ENCODE measurements at regions not wholly inside any gene's neighbourhood (a gene's known extent, or its start where the extent isn't known, plus 50 kb on each side); places are given as distances from the start of the nearest gene placed in this dataset.
"Not testable (repeated sequence)": the region's sequence is repeated elsewhere in the genome, so short reads cannot be mapped to it uniquely, and the experiment has no call there.

- no peak overlapping the region for H3K27ac ChIP-seq (ENCODE audit: low read depth)
- no peak overlapping the region for H3K4me3 ChIP-seq (ENCODE audit: low read depth, low read length)
- H3K4me1 ChIP-seq (ENCODE audit: insufficient read depth): no peaks in the 10 kb centered on the region
- DNase-seq (ENCODE audit: extremely low spot score): no peak
- no peaks in the 10 kb centered on the region for H3K36me3 ChIP-seq (ENCODE audit: insufficient read depth)
Measured at GRCh38 chr20:19841740-19842139, 83.7 kb downstream of the RIN2 start.

GRCh38 chr20:19844850-19845249, 86.8 kb downstream of the RIN2 start:
- H3K4me3 ChIP-seq (ENCODE audit: low read depth, low read length); H3K27ac ChIP-seq (ENCODE audit: low read depth); DNase-seq (ENCODE audit: extremely low spot score); H3K36me3 ChIP-seq (ENCODE audit: insufficient read depth); H3K4me1 ChIP-seq (ENCODE audit: insufficient read depth): not testable (repeated sequence)

GRCh38 chr20:19847383-19847782, 89.3 kb downstream of the RIN2 start:
- no peaks in the 10 kb centered on the region for H3K4me1 ChIP-seq (ENCODE audit: insufficient read depth)
- no peak overlapping the region for H3K27ac ChIP-seq (ENCODE audit: low read depth)
- DNase-seq (ENCODE audit: extremely low spot score): no peak
- no peaks in the 10 kb centered on the region for H3K36me3 ChIP-seq (ENCODE audit: insufficient read depth)
- WGBS: 90% methylated on average over 3 of the region's 3 CpGs
- H3K4me3 ChIP-seq (ENCODE audit: low read depth, low read length): no peak overlapping the region

- Histone ChIP-seq H3K27ac (ENCODE audit: low read depth) (no peak overlapping the region), H3K4me3 (ENCODE audit: low read depth, low read length) (no peak overlapping the region), H3K36me3 (ENCODE audit: insufficient read depth) (no peaks in the 10 kb centered on the region), H3K4me1 (ENCODE audit: insufficient read depth) (no peaks in the 10 kb centered on the region)
- 24% methylated on average over 14 of the region's 14 CpGs for WGBS
- DNase-seq (ENCODE audit: extremely low spot score): no peak
Measured at GRCh38 chr20:19849341-19850197, 91.5 kb downstream of the RIN2 start.

- DNase-seq (ENCODE audit: extremely low spot score): no peak
- Histone ChIP-seq H3K4me3 (ENCODE audit: low read depth, low read length) (no peak overlapping the region), H3K36me3 (ENCODE audit: insufficient read depth) (no peaks in the 10 kb centered on the region), H3K27ac (ENCODE audit: low read depth) (no peak overlapping the region), H3K4me1 (ENCODE audit: insufficient read depth) (no peaks in the 10 kb centered on the region)
- WGBS: 24% methylated on average over 4 of the region's 4 CpGs
Measured at GRCh38 chr20:19850198-19850533, 92.1 kb downstream of the RIN2 start.

- Histone ChIP-seq H3K36me3 (ENCODE audit: insufficient read depth) (no peaks in the 10 kb centered on the region), H3K4me1 (ENCODE audit: insufficient read depth) (no peaks in the 10 kb centered on the region), H3K4me3 (ENCODE audit: low read depth, low read length) (no peak overlapping the region), H3K27ac (ENCODE audit: low read depth) (no peak overlapping the region)
- WGBS: 65% methylated on average over 7 of the region's 7 CpGs
- DNase-seq (ENCODE audit: extremely low spot score): no peak
Measured at GRCh38 chr20:19851861-19852260, 93.8 kb downstream of the RIN2 start.

- no peaks in the 10 kb centered on the region for H3K4me1 ChIP-seq (ENCODE audit: insufficient read depth)
- no peak overlapping the region for H3K27ac ChIP-seq (ENCODE audit: low read depth)
- no peaks in the 10 kb centered on the region for H3K36me3 ChIP-seq (ENCODE audit: insufficient read depth)
- H3K4me3 ChIP-seq (ENCODE audit: low read depth, low read length): no peak overlapping the region
- WGBS: 96% methylated on average over 3 of the region's 3 CpGs
- no peak for DNase-seq (ENCODE audit: extremely low spot score)
Measured at GRCh38 chr20:19855416-19855815, 97.4 kb downstream of the RIN2 start.

- Histone ChIP-seq H3K4me3 (ENCODE audit: low read depth, low read length) (no peak overlapping the region), H3K27ac (ENCODE audit: low read depth) (no peak overlapping the region), H3K36me3 (ENCODE audit: insufficient read depth) (no peaks in the 10 kb centered on the region), H3K4me1 (ENCODE audit: insufficient read depth) (no peaks in the 10 kb centered on the region)
- no peak for DNase-seq (ENCODE audit: extremely low spot score)
- 62% methylated on average over 9 of the region's 9 CpGs for WGBS
Measured at GRCh38 chr20:19858466-19859371, 100.7 kb downstream of the RIN2 start.

GRCh38 chr20:19859444-19859843, 101.4 kb downstream of the RIN2 start:
- DNase-seq (ENCODE audit: extremely low spot score): no peak
- 99% methylated on average over 3 of the region's 3 CpGs for WGBS
- no peak overlapping the region for H3K4me3 ChIP-seq (ENCODE audit: low read depth, low read length)
- H3K36me3 ChIP-seq (ENCODE audit: insufficient read depth): no peaks in the 10 kb centered on the region
- H3K4me1 ChIP-seq (ENCODE audit: insufficient read depth): no peaks in the 10 kb centered on the region
- H3K27ac ChIP-seq (ENCODE audit: low read depth): no peak overlapping the region

- Histone ChIP-seq H3K27ac (ENCODE audit: low read depth) (no peak overlapping the region), H3K36me3 (ENCODE audit: insufficient read depth) (no peaks in the 10 kb centered on the region), H3K4me3 (ENCODE audit: low read depth, low read length) (no peak overlapping the region), H3K4me1 (ENCODE audit: insufficient read depth) (no peaks in the 10 kb centered on the region)
- no peak for DNase-seq (ENCODE audit: extremely low spot score)
- WGBS: 89% methylated on average over 2 of the region's 2 CpGs
Measured at GRCh38 chr20:19860737-19861136, 102.7 kb downstream of the RIN2 start.

- no peak overlapping the region for H3K27ac ChIP-seq (ENCODE audit: low read depth)
- no peak overlapping the region for H3K4me3 ChIP-seq (ENCODE audit: low read depth, low read length)
- no peak for DNase-seq (ENCODE audit: extremely low spot score)
- H3K4me1 ChIP-seq (ENCODE audit: insufficient read depth): no peaks in the 10 kb centered on the region
- 82% methylated on average over 6 of the region's 6 CpGs for WGBS
- H3K36me3 ChIP-seq (ENCODE audit: insufficient read depth): no peaks in the 10 kb centered on the region
Measured at GRCh38 chr20:19861147-19861759, 103.2 kb downstream of the RIN2 start.

- Histone ChIP-seq H3K4me1 (ENCODE audit: insufficient read depth) (no peaks in the 10 kb centered on the region), H3K27ac (ENCODE audit: low read depth) (no peak overlapping the region), H3K4me3 (ENCODE audit: low read depth, low read length) (no peak overlapping the region), H3K36me3 (ENCODE audit: insufficient read depth) (no peaks in the 10 kb centered on the region)
- 58% methylated on average over 3 of the region's 3 CpGs for WGBS
- DNase-seq (ENCODE audit: extremely low spot score): no peak
Measured at GRCh38 chr20:19864130-19864529, 106.1 kb downstream of the RIN2 start.

GRCh38 chr20:19866070-19866469, 108.0 kb downstream of the RIN2 start:
- DNase-seq (ENCODE audit: extremely low spot score): no peak
- Histone ChIP-seq H3K36me3 (ENCODE audit: insufficient read depth) (no peaks in the 10 kb centered on the region), H3K27ac (ENCODE audit: low read depth) (no peak overlapping the region), H3K4me3 (ENCODE audit: low read depth, low read length) (no peak overlapping the region), H3K4me1 (ENCODE audit: insufficient read depth) (no peaks in the 10 kb centered on the region)

GRCh38 chr20:19867074-19867473, 109.0 kb downstream of the RIN2 start:
- DNase-seq (ENCODE audit: extremely low spot score): no peak
- Histone ChIP-seq H3K27ac (ENCODE audit: low read depth) (no peak overlapping the region), H3K4me3 (ENCODE audit: low read depth, low read length) (no peak overlapping the region), H3K36me3 (ENCODE audit: insufficient read depth) (no peaks in the 10 kb centered on the region), H3K4me1 (ENCODE audit: insufficient read depth) (no peaks in the 10 kb centered on the region)
- WGBS: 95% methylated on average over 2 of the region's 2 CpGs
